Gastrocnemius medialis (tissue), 4 donors: ENCODE measurements at regions not wholly inside any gene's neighbourhood (a gene's known extent, or its start where the extent isn't known, plus 50 kb on each side); places are given as distances from the start of the nearest gene placed in this dataset.
"Not testable (repeated sequence)": the region's sequence is repeated elsewhere in the genome, so short reads cannot be mapped to it uniquely, and the experiment has no call there.

Experiments
- ATAC-seq, 2 donors: fragments of 150-250 bp; one replicate each; pipeline ENCODE4 v1.9.1; 2016
- DNase-seq, 2 donors: peaks; one replicate each; pipeline ENCODE4 v3.0.0-alpha.2; 2019
- H3K27ac ChIP-seq, 4 donors: fragments of 200-600 bp; sonication (generic); 1 replicate in 1 of 4; 2 replicates in 3 of 4; pipeline ENCODE4 v1.5.1; 2016 to 2018; ENCODE audit warnings: mild to moderate bottlenecking in 2 of 4, moderate library complexity in 1 of 4
- H3K27me3 ChIP-seq, 3 donors: fragments of 200-600 bp; sonication (generic) in 2 of 3; 1 replicate in 1 of 3; 2 replicates in 2 of 3; pipeline versions ENCODE4 v1.5.1 to v1.6.0; 2016 to 2019; ENCODE audit warnings: mild to moderate bottlenecking in 1 of 3, moderate library complexity in 1 of 3
- H3K36me3 ChIP-seq, 2 donors: fragments of 200-600 bp; sonication (generic) in 1 of 2; one replicate each; pipeline ENCODE4 v1.5.1; 2017 to 2018
- H3K4me1 ChIP-seq, 2 donors: fragments of 200-600 bp; sonication (generic) in 1 of 2; one replicate each; pipeline ENCODE4 v1.5.1; 2016 to 2017; ENCODE audit warnings: mild to moderate bottlenecking in 2 of 2
- H3K4me3 ChIP-seq, 4 donors: fragments of 200-600 bp; sonication (generic) in 3 of 4; 1 replicate in 1 of 4; 2 replicates in 3 of 4; pipeline ENCODE4 v1.5.1; 2016 to 2019; ENCODE audit warnings: mild to moderate bottlenecking in 2 of 4
- H3K9me3 ChIP-seq, 3 donors: fragments of 200-600 bp; sonication (generic) in 2 of 3; 1 replicate in 1 of 3; 2 replicates in 2 of 3; pipeline ENCODE4 v1.5.1; 2016 to 2019
- POLR2A ChIP-seq, 2 donors: fragments of 450-650 bp; IDR thresholded peaks; one replicate each; pipeline ENCODE4 v1.6.1; 2017; ENCODE audit warnings: antibody characterized with exemption in 2 of 2, mild to moderate bottlenecking in 2 of 2, moderate library complexity in 2 of 2
- in situ Hi-C, 4 donors: fragments of 200-750 bp; cut with MboI; loops; one replicate each; pipeline versions ENCODE4 v1.15.0 to v1.8.0; 2017; ENCODE audit warnings: low sequenced_read_pairs in 4 of 4
- intact Hi-C: fragments of 100-400 bp; cut with DNase I; formaldehyde crosslinking; loops from one replicate; pipeline ENCODE4 v1.15.1; 2023; ENCODE audit warnings: low total_unique reads
- TF ChIP-seq, protein P1 (sequence below), 5 experiments: fragments of 450-650 bp in 3 of 5; fragments of 200-600 bp in 2 of 5; sonication (generic) in 2 of 5; IDR thresholded peaks in 4 of 5; conservative IDR thresholded peaks in 1 of 5; 1 replicate in 4 of 5; 2 replicates in 1 of 5; pipeline ENCODE4 v1.5.1; 2016 to 2019; ENCODE audit warnings: antibody characterized with exemption in 5 of 5, mild to moderate bottlenecking in 3 of 5, moderate library complexity in 3 of 5

GRCh38 chr3:110512961-110513360, 558.7 kb upstream of the NECTIN3 start:
- ATAC-seq, result no peak
- intact Hi-C loops, result no loop called here
- in situ Hi-C loops, result no loop called here
- no peaks in the 10 kb centered on the region for H3K27me3 ChIP-seq
- H3K4me3 ChIP-seq, result no peak overlapping the region
- TF ChIP-seq POLR2A (IDR thresholded peaks at IDR 0.05), result no peak
- TF ChIP-seq, protein P1, sequence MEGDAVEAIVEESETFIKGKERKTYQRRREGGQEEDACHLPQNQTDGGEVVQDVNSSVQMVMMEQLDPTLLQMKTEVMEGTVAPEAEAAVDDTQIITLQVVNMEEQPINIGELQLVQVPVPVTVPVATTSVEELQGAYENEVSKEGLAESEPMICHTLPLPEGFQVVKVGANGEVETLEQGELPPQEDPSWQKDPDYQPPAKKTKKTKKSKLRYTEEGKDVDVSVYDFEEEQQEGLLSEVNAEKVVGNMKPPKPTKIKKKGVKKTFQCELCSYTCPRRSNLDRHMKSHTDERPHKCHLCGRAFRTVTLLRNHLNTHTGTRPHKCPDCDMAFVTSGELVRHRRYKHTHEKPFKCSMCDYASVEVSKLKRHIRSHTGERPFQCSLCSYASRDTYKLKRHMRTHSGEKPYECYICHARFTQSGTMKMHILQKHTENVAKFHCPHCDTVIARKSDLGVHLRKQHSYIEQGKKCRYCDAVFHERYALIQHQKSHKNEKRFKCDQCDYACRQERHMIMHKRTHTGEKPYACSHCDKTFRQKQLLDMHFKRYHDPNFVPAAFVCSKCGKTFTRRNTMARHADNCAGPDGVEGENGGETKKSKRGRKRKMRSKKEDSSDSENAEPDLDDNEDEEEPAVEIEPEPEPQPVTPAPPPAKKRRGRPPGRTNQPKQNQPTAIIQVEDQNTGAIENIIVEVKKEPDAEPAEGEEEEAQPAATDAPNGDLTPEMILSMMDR (IDR thresholded peaks at IDR 0.05 in 4 of 5, conservative IDR thresholded peaks at IDR 0.05 in 1 of 5), result no peak
- no peaks in the 10 kb centered on the region for H3K9me3 ChIP-seq
- no peaks in the 10 kb centered on the region for H3K36me3 ChIP-seq
- no peaks in the 10 kb centered on the region for H3K4me1 ChIP-seq
- H3K27ac ChIP-seq, result no peak overlapping the region
- DNase-seq, result no peak

DNA sequence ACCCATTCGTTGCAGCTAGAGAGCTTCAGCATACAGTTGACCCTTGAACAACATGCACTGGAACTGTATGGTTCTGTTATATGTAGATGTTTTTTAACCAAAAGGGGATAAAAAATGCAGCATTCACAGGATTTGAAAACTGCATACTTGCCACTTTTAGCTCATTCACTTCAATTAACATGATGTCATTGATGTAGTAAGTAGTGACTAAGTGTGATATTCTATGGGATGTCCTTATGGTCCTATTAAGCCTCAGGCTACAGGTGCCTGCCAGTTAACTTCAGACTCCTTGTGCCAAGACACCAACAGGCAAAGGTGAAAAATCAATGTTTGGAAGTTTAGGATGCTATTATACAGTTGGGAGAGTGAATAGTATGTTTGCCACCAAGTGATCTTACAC, 553.6 kb upstream of the NECTIN3 start:
- in situ Hi-C loops (no loop called here), intact Hi-C loops (no loop called here)
- Histone ChIP-seq H3K27ac (no peak overlapping the region), H3K4me3 (no peak overlapping the region), H3K27me3 (no peaks in the 10 kb centered on the region), H3K36me3 (no peaks in the 10 kb centered on the region), H3K4me1 (no peaks in the 10 kb centered on the region), H3K9me3 (no peaks in the 10 kb centered on the region)
- no peak for DNase-seq
- no peak for TF ChIP-seq POLR2A (IDR thresholded peaks at IDR 0.05)
- TF ChIP-seq, protein P1 (IDR thresholded peaks at IDR 0.05 in 4 of 5, conservative IDR thresholded peaks at IDR 0.05 in 1 of 5), result no peak
- no peak for ATAC-seq

DNA sequence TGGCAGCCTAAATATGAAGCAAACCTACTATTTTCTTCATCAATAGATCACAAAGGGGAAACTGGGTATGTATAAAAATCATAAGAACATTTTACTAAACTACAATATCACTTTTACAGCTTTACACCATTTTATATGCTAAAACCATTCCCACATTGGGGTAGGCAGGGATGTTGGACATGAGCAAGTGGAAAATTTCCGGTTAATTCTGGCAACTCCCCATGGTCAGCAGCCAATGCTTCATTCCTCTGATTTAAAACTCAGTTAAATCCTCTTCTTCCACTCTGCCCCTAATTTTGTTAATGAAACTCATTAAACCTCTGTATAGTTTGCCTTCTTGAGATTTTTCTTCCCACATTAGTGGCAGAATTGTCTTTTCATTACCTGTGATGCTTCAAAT, 552.5 kb upstream of the NECTIN3 start:
- Histone ChIP-seq H3K9me3 (no peaks in the 10 kb centered on the region), H3K4me3 (no peak overlapping the region), H3K36me3 (no peaks in the 10 kb centered on the region), H3K27me3 (no peaks in the 10 kb centered on the region), H3K4me1 (no peaks in the 10 kb centered on the region), H3K27ac (no peak overlapping the region)
- TF ChIP-seq, protein P1 (IDR thresholded peaks at IDR 0.05 in 4 of 5, conservative IDR thresholded peaks at IDR 0.05 in 1 of 5), result no peak
- TF ChIP-seq POLR2A (IDR thresholded peaks at IDR 0.05), result no peak
- DNase-seq, result no peak
- intact Hi-C loops, result no loop called here
- no peak for ATAC-seq
- in situ Hi-C loops, result no loop called here

DNA sequence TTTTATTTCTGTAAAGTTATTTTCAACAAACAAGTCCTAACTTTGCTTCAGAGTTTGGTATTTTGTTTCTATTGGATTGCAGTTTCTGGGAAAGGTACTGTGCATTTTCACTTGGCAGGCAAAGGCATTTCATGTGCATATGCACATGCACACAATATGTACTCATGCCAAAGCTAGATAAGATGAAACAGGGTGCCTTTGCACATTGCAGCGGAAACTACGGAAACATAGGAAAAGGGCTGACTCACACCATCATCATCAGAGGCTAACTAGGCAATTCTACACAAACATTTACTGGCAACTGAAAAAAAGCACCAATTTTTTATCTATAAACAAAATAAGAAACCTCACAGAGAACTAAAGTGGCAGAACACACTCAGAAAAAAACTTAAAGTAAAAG, 550.6 kb upstream of the NECTIN3 start:
- Histone ChIP-seq H3K4me3 (no peak overlapping the region), H3K27ac (no peak overlapping the region), H3K4me1 (no peaks in the 10 kb centered on the region), H3K27me3 (no peaks in the 10 kb centered on the region), H3K9me3 (no peaks in the 10 kb centered on the region), H3K36me3 (no peaks in the 10 kb centered on the region)
- ATAC-seq (no peak), DNase-seq (no peak)
- intact Hi-C loops (no loop called here), in situ Hi-C loops (no loop called here)
- TF ChIP-seq POLR2A (IDR thresholded peaks at IDR 0.05), result no peak
- TF ChIP-seq, protein P1 (IDR thresholded peaks at IDR 0.05 in 4 of 5, conservative IDR thresholded peaks at IDR 0.05 in 1 of 5), result no peak

DNA sequence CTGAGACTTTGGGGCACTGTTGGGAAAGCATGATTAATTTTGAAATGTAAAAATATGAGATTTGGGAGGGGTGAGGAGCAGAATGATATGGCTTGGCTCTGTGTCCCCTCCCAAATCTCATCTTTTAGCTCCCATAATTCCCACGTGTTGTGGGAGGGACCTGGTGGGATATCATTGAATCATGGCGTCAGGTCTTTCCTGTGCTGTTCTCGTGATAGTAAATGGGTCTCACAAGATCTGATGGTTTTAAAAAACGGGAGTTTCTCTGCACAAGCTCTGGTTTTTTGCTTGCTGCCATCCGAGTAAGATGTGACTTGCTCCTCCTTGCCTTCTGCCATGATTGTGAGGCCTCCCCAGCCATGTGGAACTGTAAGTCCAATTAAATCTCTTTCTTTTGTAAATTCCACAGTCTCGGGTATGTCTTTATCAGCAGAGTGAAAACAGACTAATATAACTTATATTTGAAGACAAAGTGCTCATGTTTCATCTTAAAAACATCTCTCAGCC, 546.0 kb upstream of the NECTIN3 start:
- in situ Hi-C loops, ATAC-seq, DNase-seq, H3K27ac ChIP-seq, H3K27me3 ChIP-seq, H3K36me3 ChIP-seq, H3K4me1 ChIP-seq, H3K4me3 ChIP-seq, H3K9me3 ChIP-seq, intact Hi-C loops: not testable (repeated sequence)
